ENCODE measurements at regions not wholly inside any gene's neighbourhood (a gene's known extent, or its start where the extent isn't known, plus 50 kb on each side); places are given as distances from the start of the nearest gene placed in this dataset.

DNA sequence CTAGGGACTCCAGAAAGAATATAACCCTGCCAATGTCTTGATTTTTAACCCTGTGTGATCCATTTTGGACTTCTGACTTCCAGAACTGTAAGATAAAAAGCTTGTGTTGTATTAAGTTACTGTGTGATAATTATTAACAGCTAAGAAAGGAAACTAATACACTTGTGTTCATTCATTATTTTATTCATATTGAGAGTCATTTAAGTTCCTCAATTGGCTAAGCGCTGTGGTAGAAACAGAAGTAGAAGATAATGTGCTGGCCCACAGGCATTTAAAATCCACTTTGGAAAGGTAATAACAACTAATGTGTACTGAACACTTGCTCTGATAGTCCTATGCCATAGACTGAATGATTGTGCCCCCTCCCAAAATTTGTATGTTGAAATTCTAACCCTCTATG, 471.7 kb upstream of the GHITM start:
- Histone ChIP-seq H3K9me3 (replicated peaks; ENCODE audit: insufficient read depth, low read length) (no peaks in the 10 kb centered on the region), H3K4me3 (ENCODE audit: low read length) (no peak overlapping the region), H3K79me2 (ENCODE audit: low read length) (no peaks in the 10 kb centered on the region), H3K27me3 (replicated peaks; ENCODE audit: insufficient read depth, low read length) (no peaks in the 10 kb centered on the region), H3K9ac (ENCODE audit: low read length) (no peak overlapping the region), H3F3A (ENCODE audit: insufficient read depth, low read length) (no peaks in the 10 kb centered on the region), H3K4me1 (ENCODE audit: low read length) (no peaks in the 10 kb centered on the region), H4K20me1 (ENCODE audit: insufficient read depth, low read length) (no peaks in the 10 kb centered on the region), H3K27ac (ENCODE audit: low read length) (no peak overlapping the region), H3K9me2 (replicated peaks; ENCODE audit: insufficient read depth, low read length) (no peaks in the 10 kb centered on the region), H2AFZ (ENCODE audit: low read length) (no peak overlapping the region), H3K4me2 (ENCODE audit: low read depth, low read length) (no peak overlapping the region), H3K36me3 (replicated peaks; ENCODE audit: insufficient read depth, low read length) (no peaks in the 10 kb centered on the region)
- DNase-seq: no peak
- no peak for TF ChIP-seq EZH2phosphoT487 (IDR thresholded peaks at IDR 0.05; ENCODE audit: low read length)
- TF ChIP-seq, protein P1, sequence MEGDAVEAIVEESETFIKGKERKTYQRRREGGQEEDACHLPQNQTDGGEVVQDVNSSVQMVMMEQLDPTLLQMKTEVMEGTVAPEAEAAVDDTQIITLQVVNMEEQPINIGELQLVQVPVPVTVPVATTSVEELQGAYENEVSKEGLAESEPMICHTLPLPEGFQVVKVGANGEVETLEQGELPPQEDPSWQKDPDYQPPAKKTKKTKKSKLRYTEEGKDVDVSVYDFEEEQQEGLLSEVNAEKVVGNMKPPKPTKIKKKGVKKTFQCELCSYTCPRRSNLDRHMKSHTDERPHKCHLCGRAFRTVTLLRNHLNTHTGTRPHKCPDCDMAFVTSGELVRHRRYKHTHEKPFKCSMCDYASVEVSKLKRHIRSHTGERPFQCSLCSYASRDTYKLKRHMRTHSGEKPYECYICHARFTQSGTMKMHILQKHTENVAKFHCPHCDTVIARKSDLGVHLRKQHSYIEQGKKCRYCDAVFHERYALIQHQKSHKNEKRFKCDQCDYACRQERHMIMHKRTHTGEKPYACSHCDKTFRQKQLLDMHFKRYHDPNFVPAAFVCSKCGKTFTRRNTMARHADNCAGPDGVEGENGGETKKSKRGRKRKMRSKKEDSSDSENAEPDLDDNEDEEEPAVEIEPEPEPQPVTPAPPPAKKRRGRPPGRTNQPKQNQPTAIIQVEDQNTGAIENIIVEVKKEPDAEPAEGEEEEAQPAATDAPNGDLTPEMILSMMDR (IDR thresholded peaks at IDR 0.05; ENCODE audit: low read length): no peak
- TF ChIP-seq EZH2 (optimal IDR thresholded peaks at IDR 0.05; ENCODE audit: low read depth, low read length): no peak

DNA sequence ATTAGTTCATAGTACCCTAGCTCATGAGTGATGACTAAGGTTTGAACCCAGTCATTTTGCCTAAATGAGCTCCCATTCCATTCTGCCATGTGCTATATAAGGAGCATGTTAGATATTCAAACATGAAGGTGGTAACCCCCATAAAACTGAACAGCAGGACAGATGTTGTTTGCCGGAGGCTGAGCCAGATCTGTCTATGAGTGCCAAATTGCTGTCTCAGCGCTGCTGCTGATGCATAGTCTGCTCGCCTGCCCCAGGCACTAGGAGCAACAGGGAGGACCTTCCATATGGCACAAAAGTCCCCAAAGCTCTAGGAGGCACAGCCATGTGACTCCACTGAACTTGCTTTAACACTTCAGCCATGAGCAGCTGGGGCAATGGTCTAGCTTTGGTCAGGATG, 466.0 kb upstream of the GHITM start:
- TF ChIP-seq EZH2phosphoT487 (IDR thresholded peaks at IDR 0.05; ENCODE audit: low read length) (no peak), EZH2 (optimal IDR thresholded peaks at IDR 0.05; ENCODE audit: low read depth, low read length) (no peak)
- TF ChIP-seq, protein P1 (IDR thresholded peaks at IDR 0.05; ENCODE audit: low read length): no peak
- no peak for DNase-seq
- Histone ChIP-seq H2AFZ (ENCODE audit: low read length) (no peak overlapping the region), H3K27me3 (replicated peaks; ENCODE audit: insufficient read depth, low read length) (no peaks in the 10 kb centered on the region), H3K27ac (ENCODE audit: low read length) (no peak overlapping the region), H3K79me2 (ENCODE audit: low read length) (no peaks in the 10 kb centered on the region), H3K4me3 (ENCODE audit: low read length) (no peak overlapping the region), H3K9me2 (replicated peaks; ENCODE audit: insufficient read depth, low read length) (no peaks in the 10 kb centered on the region), H4K20me1 (ENCODE audit: insufficient read depth, low read length) (no peaks in the 10 kb centered on the region), H3K9ac (ENCODE audit: low read length) (no peak overlapping the region), H3F3A (ENCODE audit: insufficient read depth, low read length) (no peaks in the 10 kb centered on the region), H3K36me3 (replicated peaks; ENCODE audit: insufficient read depth, low read length) (no peaks in the 10 kb centered on the region), H3K9me3 (replicated peaks; ENCODE audit: insufficient read depth, low read length) (no peaks in the 10 kb centered on the region), H3K4me2 (ENCODE audit: low read depth, low read length) (no peak overlapping the region), H3K4me1 (ENCODE audit: low read length) (no peaks in the 10 kb centered on the region)

DNA sequence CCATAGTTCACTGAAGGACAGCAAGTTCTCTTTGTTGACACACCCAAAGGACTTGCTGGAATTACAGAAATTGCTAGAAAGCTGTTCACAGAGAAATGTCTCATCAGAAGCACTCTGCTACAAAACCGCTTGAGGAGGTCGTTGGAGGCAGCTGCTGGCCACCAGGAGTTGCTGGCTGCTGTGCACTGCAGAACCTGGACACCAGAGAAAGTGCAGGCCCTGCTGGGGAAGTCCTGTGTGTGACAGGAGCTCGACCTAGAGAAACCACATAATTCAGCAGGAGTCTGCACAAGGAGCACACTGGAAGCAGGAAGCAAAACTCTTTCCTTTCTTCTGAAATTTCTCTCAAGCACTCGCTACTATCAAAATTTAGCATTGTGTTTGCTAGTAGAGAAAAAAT, 461.5 kb upstream of the GHITM start:
- TF ChIP-seq EZH2phosphoT487 (IDR thresholded peaks at IDR 0.05; ENCODE audit: low read length) (no peak), EZH2 (optimal IDR thresholded peaks at IDR 0.05; ENCODE audit: low read depth, low read length) (no peak)
- TF ChIP-seq, protein P1 (IDR thresholded peaks at IDR 0.05; ENCODE audit: low read length): peak; percentile 15
- Histone ChIP-seq H3K9me3 (replicated peaks; ENCODE audit: insufficient read depth, low read length) (no peaks in the 10 kb centered on the region), H3K4me3 (ENCODE audit: low read length) (no peak overlapping the region), H3K4me2 (ENCODE audit: low read depth, low read length) (no peak overlapping the region), H3K36me3 (replicated peaks; ENCODE audit: insufficient read depth, low read length) (no peaks in the 10 kb centered on the region), H3K9ac (ENCODE audit: low read length) (no peak overlapping the region), H3K79me2 (ENCODE audit: low read length) (no peaks in the 10 kb centered on the region), H3K4me1 (ENCODE audit: low read length) (peaks cover 20% of the 10 kb centered on the region), H3K9me2 (replicated peaks; ENCODE audit: insufficient read depth, low read length) (no peaks in the 10 kb centered on the region), H3K27ac (ENCODE audit: low read length) (0 out of 2 replicates have a peak overlapping the region, but pooled peaks have one; percentile 7), H2AFZ (ENCODE audit: low read length) (no peak overlapping the region), H3F3A (ENCODE audit: insufficient read depth, low read length) (peaks cover 6% of the 10 kb centered on the region; the same call in 1 of the 2 replicates), H3K27me3 (replicated peaks; ENCODE audit: insufficient read depth, low read length) (no peaks in the 10 kb centered on the region), H4K20me1 (ENCODE audit: insufficient read depth, low read length) (no peaks in the 10 kb centered on the region)
- peak; percentile 25 for DNase-seq

All from MM.1S (cell line).